ENCODE measurements at regions not wholly inside any gene's neighbourhood (a gene's known extent, or its start where the extent isn't known, plus 50 kb on each side); places are given as distances from the start of the nearest gene placed in this dataset.
"Not testable (repeated sequence)": the region's sequence is repeated elsewhere in the genome, so short reads cannot be mapped to it uniquely, and the experiment has no call there.

- no peak overlapping the region for H3K4me3 ChIP-seq (ENCODE audit: low read depth, low read length)
- no peak for TF ChIP-seq CTCF (IDR thresholded peaks at IDR 0.05; ENCODE audit: insufficient read depth, low read length)
- no peak for DNase-seq (ENCODE audit: low read depth)
Observed at GRCh38 chr6:141957271-141957670, 175.5 kb upstream of the GJE1 start.

GRCh38 chr6:141956868-141957267 is 175.9 kb upstream of the GJE1 start:
- TF ChIP-seq CTCF (IDR thresholded peaks at IDR 0.05; ENCODE audit: insufficient read depth, low read length) = no peak
- DNase-seq (ENCODE audit: low read depth) = no peak

GRCh38 chr6:141956046-141956761 is 176.5 kb upstream of the GJE1 start:
- TF ChIP-seq CTCF (IDR thresholded peaks at IDR 0.05; ENCODE audit: insufficient read depth, low read length) = no peak
- DNase-seq (ENCODE audit: low read depth) = peak; percentile 35
- H3K4me3 ChIP-seq (ENCODE audit: low read depth, low read length) = no peak overlapping the region

More at GRCh38 chr6:141956868-141957267, 175.9 kb upstream of the GJE1 start:
- H3K4me3 ChIP-seq (ENCODE audit: low read depth, low read length) = no peak overlapping the region

- no peak overlapping the region for H3K4me3 ChIP-seq (ENCODE audit: low read depth, low read length)
- no peak for TF ChIP-seq CTCF (IDR thresholded peaks at IDR 0.05; ENCODE audit: insufficient read depth, low read length)
- DNase-seq (ENCODE audit: low read depth) = no peak
Observed at GRCh38 chr6:141953072-141953471, 179.7 kb upstream of the GJE1 start.

- DNase-seq (ENCODE audit: low read depth) = no peak
- TF ChIP-seq CTCF (IDR thresholded peaks at IDR 0.05; ENCODE audit: insufficient read depth, low read length) = no peak
- no peak overlapping the region for H3K4me3 ChIP-seq (ENCODE audit: low read depth, low read length)
Observed at GRCh38 chr6:141946502-141946901, 186.2 kb upstream of the GJE1 start.

GRCh38 chr6:141938664-141939063 is 194.1 kb upstream of the GJE1 start:
- TF ChIP-seq CTCF (IDR thresholded peaks at IDR 0.05; ENCODE audit: insufficient read depth, low read length) = no peak
- no peak for DNase-seq (ENCODE audit: low read depth)

GRCh38 chr6:141932685-141933084 is 200.0 kb upstream of the GJE1 start:
- no peak for DNase-seq (ENCODE audit: low read depth)
- no peak for TF ChIP-seq CTCF (IDR thresholded peaks at IDR 0.05; ENCODE audit: insufficient read depth, low read length)
- no peak overlapping the region for H3K4me3 ChIP-seq (ENCODE audit: low read depth, low read length)

More at GRCh38 chr6:141938664-141939063, 194.1 kb upstream of the GJE1 start:
- no peak overlapping the region for H3K4me3 ChIP-seq (ENCODE audit: low read depth, low read length)

GRCh38 chr6:141926200-141926900 is 206.4 kb upstream of the GJE1 start:
- not testable (repeated sequence) for H3K4me3 ChIP-seq (ENCODE audit: low read depth, low read length); DNase-seq (ENCODE audit: low read depth)
